ENCODE measurements at regions not wholly inside any gene's neighbourhood (a gene's known extent, or its start where the extent isn't known, plus 50 kb on each side); places are given as distances from the start of the nearest gene placed in this dataset.

- TF ChIP-seq ZNF331 (CRISPR knock-in tag; IDR thresholded peaks at IDR 0.05; ENCODE audit: low read depth) = no peak
- TF ChIP-seq CTCF (conservative IDR thresholded peaks at IDR 0.05; ENCODE audit: low read depth in 2 of 2) = peak in 1 of 2 experiments; percentile 55; a peak in 3 of 4 replicates
- TF ChIP-seq POLR2AphosphoS5 (IDR thresholded peaks at IDR 0.05; ENCODE audit: low read depth) = no peak
Observed at GRCh38 chr2:146523196-146523595, 1321.6 kb upstream of the ACVR2A start.

Data from GM23338 (cell line).